DOHH2 (cell line): ENCODE measurements at regions not wholly inside any gene's neighbourhood (a gene's known extent, or its start where the extent isn't known, plus 50 kb on each side); places are given as distances from the start of the nearest gene placed in this dataset.
"Not testable (repeated sequence)": the region's sequence is repeated elsewhere in the genome, so short reads cannot be mapped to it uniquely, and the experiment has no call there.

Experiments used
- H3F3A ChIP-seq: fragments of 200-600 bp; sonication (generic), shearing (Covaris generic); 2 replicates; pipeline ENCODE4 v1.6.0; 2016; ENCODE audit warnings: antibody characterized with exemption, mild to moderate bottlenecking; ENCODE audit not compliant: control insufficient read depth, insufficient read depth
- H3K27ac ChIP-seq: fragments of 200-600 bp; sonication (generic); 2 replicates; pipeline ENCODE4 v1.5.1; 2014; ENCODE audit warnings: low read depth, mild to moderate bottlenecking, low read length, moderate library complexity
- H3K27me3 ChIP-seq: fragments of 200-600 bp; sonication (generic); 2 replicates; pipeline ENCODE4 v1.6.1; 2014; ENCODE audit warnings: mild to moderate bottlenecking, low read length, mixed read lengths; ENCODE audit not compliant: control insufficient read depth
- H3K36me3 ChIP-seq: fragments of 200-600 bp; sonication (generic); 2 replicates; pipeline ENCODE4 v1.6.1; 2014; ENCODE audit warnings: mild to moderate bottlenecking, low read length, moderate library complexity, mixed read lengths; ENCODE audit not compliant: control insufficient read depth
- H3K4me1 ChIP-seq: fragments of 200-600 bp; sonication (generic); 2 replicates; pipeline ENCODE4 v1.6.1; 2014; ENCODE audit warnings: mild to moderate bottlenecking, low read length, mixed read lengths; ENCODE audit not compliant: control insufficient read depth
- H3K4me2 ChIP-seq: fragments of 200-600 bp; sonication (generic); 2 replicates; pipeline ENCODE4 v1.6.0; 2014; ENCODE audit warnings: mild to moderate bottlenecking, low read length, moderate library complexity
- H3K4me3 ChIP-seq: fragments of 200-600 bp; sonication (generic); 2 replicates; pipeline ENCODE4 v1.5.1; 2014; ENCODE audit warnings: mild to moderate bottlenecking, low read length, mixed read lengths
- H3K79me2 ChIP-seq: fragments of 200-600 bp; sonication (generic); 2 replicates; pipeline ENCODE4 v1.6.1; 2014; ENCODE audit warnings: mild to moderate bottlenecking, low read length, mixed read lengths; ENCODE audit not compliant: control insufficient read depth
- H3K9me2 ChIP-seq: fragments of 200-600 bp; sonication (generic); replicated peaks from 2 replicates; pipeline ENCODE4 v1.6.1; 2014; ENCODE audit warnings: mild to moderate bottlenecking, low read length, mixed read lengths; ENCODE audit not compliant: control insufficient read depth
- H3K9me3 ChIP-seq: fragments of 200-600 bp; sonication (generic); 2 replicates; pipeline ENCODE4 v1.6.1; 2014; ENCODE audit warnings: antibody characterized with exemption, low read length, mixed read lengths; ENCODE audit not compliant: control insufficient read depth, insufficient read depth
- H4K20me1 ChIP-seq: fragments of 200-600 bp; sonication (generic); 2 replicates; pipeline ENCODE4 v1.6.0; 2014; ENCODE audit warnings: low read depth, mild to moderate bottlenecking, antibody characterized with exemption, low read length, moderate library complexity; ENCODE audit not compliant: control insufficient read depth, insufficient read depth
- CTCF ChIP-seq: fragments of 200-600 bp; sonication (generic); IDR thresholded peaks from one replicate; pipeline ENCODE4 v1.5.1; 2014; ENCODE audit warnings: antibody characterized with exemption, mild to moderate bottlenecking, low read depth, low read length; ENCODE audit not compliant: poor library complexity, severe bottlenecking
- EZH2phosphoT487 ChIP-seq: fragments of 200-600 bp; sonication (generic); IDR thresholded peaks from 2 replicates; pipeline ENCODE4 v1.6.1; 2017; ENCODE audit warnings: borderline replicate concordance, mild to moderate bottlenecking, antibody characterized with exemption, low read length, moderate library complexity, mixed read lengths

- no peak overlapping the region for H3K27ac ChIP-seq
- no peaks in the 10 kb centered on the region for H3K27me3 ChIP-seq
- no peaks in the 10 kb centered on the region for H3K4me1 ChIP-seq
- no peaks in the 10 kb centered on the region for H3K36me3 ChIP-seq
- no peaks in the 10 kb centered on the region for H3K79me2 ChIP-seq
- no peaks in the 10 kb centered on the region for H3K9me3 ChIP-seq
- no peaks in the 10 kb centered on the region for H3F3A ChIP-seq
- no peaks in the 10 kb centered on the region for H3K9me2 ChIP-seq
- no peak for TF ChIP-seq CTCF
- TF ChIP-seq EZH2phosphoT487, result no peak
- no peak overlapping the region for H3K4me2 ChIP-seq
- no peak overlapping the region for H3K4me3 ChIP-seq
- H4K20me1 ChIP-seq, result no peaks in the 10 kb centered on the region
Measured at GRCh38 chrX:113157496-113157895, 316.9 kb upstream of the AMOT start.

DNA sequence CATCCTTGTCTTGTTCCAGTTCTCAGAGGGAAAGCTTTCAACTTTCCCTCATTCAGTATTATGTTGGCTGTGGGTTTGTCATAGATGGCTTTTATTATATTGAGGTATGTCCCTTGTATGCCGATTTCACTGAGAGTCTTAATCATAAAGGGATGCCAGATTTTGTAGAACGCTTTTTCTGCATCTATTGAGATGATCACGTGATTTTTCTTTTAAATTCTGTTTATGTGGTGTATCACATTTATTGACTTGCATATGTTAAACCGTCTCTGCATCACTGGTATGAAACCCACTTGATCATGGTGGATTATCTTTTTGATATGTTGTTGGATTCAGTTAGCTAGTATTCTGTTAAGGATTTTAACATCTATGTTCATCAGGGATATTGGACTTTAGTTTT is 313.7 kb upstream of the AMOT start:
- H3K79me2 ChIP-seq, H3K9me2 ChIP-seq, H3K36me3 ChIP-seq, H4K20me1 ChIP-seq, H3K27ac ChIP-seq, H3K4me2 ChIP-seq, H3K4me3 ChIP-seq, H3K9me3 ChIP-seq, H3K27me3 ChIP-seq, H3F3A ChIP-seq, H3K4me1 ChIP-seq: not testable (repeated sequence)

DNA sequence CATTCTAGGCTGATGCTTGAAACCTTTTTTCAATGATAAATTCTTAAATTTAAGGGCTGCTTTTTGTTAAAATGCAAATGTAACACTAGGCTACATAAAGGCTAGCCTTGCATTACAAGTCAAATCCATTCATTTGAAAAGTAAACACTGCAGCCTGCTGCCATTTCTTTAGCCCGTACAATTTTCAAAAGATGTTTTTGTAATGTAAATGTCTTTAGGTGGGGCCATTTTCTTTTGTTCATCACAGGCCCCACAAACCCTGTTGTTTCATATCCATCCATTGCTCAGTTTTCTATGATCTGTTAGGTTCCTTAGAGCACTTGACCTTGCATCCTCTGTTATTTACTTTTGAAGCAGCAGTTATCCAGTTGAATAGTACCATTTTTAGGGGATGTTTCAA is 296.2 kb upstream of the AMOT start:
- Histone ChIP-seq H3K27ac (no peak overlapping the region), H3K4me2 (no peak overlapping the region), H3K9me2 (no peaks in the 10 kb centered on the region), H3K27me3 (no peaks in the 10 kb centered on the region), H3K4me1 (no peaks in the 10 kb centered on the region), H3K79me2 (no peaks in the 10 kb centered on the region), H4K20me1 (no peaks in the 10 kb centered on the region), H3K9me3 (no peaks in the 10 kb centered on the region), H3F3A (no peaks in the 10 kb centered on the region), H3K4me3 (no peak overlapping the region), H3K36me3 (no peaks in the 10 kb centered on the region)
- TF ChIP-seq EZH2phosphoT487, result no peak
- no peak for TF ChIP-seq CTCF

DNA sequence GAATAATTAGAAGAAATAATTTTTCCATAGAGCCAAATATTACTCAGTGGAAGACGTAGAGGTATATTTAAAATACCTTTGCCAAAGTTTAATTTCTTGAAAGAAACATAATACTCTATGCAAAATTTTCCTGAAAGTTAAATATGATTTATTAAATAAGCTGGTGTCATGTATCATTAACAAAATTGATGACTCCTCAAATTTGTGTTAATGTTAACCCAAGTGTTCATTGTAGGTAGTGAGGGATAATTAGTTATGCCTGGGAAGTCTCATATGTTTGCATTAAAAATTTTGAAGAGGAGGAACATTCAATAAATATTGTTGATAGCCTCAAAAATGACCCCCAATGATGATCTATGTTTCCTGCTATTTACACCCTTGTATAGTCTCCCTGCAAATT is 292.7 kb upstream of the AMOT start:
- no peak overlapping the region for H3K4me2 ChIP-seq
- no peak for TF ChIP-seq CTCF
- TF ChIP-seq EZH2phosphoT487, result no peak
- H3K36me3 ChIP-seq, result no peaks in the 10 kb centered on the region

More for the DNA sequence above, 292.7 kb upstream of the AMOT start:
- no peak overlapping the region for H3K4me3 ChIP-seq
- no peaks in the 10 kb centered on the region for H3K9me3 ChIP-seq
- H3K27me3 ChIP-seq, result no peaks in the 10 kb centered on the region
- no peaks in the 10 kb centered on the region for H4K20me1 ChIP-seq
- H3K9me2 ChIP-seq, result no peaks in the 10 kb centered on the region
- H3F3A ChIP-seq, result no peaks in the 10 kb centered on the region
- no peak overlapping the region for H3K27ac ChIP-seq
- no peaks in the 10 kb centered on the region for H3K4me1 ChIP-seq
- H3K79me2 ChIP-seq, result no peaks in the 10 kb centered on the region
